ENCODE measurements at regions not wholly inside any gene's neighbourhood (a gene's known extent, or its start where the extent isn't known, plus 50 kb on each side); places are given as distances from the start of the nearest gene placed in this dataset.

- TF ChIP-seq CTCFL (IDR thresholded peaks at IDR 0.05; ENCODE audit: borderline replicate concordance, insufficient read depth, low read depth, low read length, poor library complexity, severe bottlenecking): no peak
- no peak for TF ChIP-seq AFF1 (IDR thresholded peaks at IDR 0.05; ENCODE audit: low read depth in 1 of 2, partially characterized antibody in 2 of 2)
Measured at GRCh38 chr9:93865716-93866115, 89.4 kb downstream of the BARX1 start (continued).

DNA sequence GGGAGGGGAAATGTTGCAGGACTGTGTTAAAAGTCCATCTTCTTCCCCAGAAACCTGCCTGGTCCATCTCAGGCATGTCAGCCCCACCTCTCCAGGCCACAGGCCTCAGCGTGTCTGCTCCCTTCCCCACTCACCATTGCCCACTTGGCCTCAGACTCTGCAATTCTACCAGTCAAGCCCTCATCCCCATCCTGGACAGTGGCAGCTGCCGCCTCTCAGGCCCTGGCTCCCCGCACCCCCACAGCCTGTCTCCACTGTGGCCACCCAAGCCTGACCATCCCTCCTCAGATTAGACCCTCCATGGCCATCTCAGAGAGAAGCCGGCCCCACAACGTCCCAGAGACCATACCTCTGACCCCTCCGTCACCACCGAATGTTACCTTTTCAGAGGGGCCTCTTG is 89.9 kb downstream of the BARX1 start:
- Histone ChIP-seq H3K9me3 (replicated peaks; ENCODE audit: control insufficient read depth, insufficient read depth, low read depth, low read length) (no peaks in the 10 kb centered on the region), H3K36me3 (ENCODE audit: control insufficient read depth, insufficient read depth, low read length) (no peaks in the 10 kb centered on the region), H3K4me3 (no peak overlapping the region), H3K9ac (ENCODE audit: insufficient read depth in 1 of 2, low read depth in 2 of 2, low read length in 2 of 2) (no peak overlapping the region), H3K27me3 (ENCODE audit: control insufficient read depth in 2 of 2, insufficient read depth in 2 of 2, low read length in 2 of 2) (peaks cover 4 to 49% of the 10 kb centered on the region in 2 experiments), H2AFZ (ENCODE audit: low read depth, low read length) (no peak overlapping the region), H3K4me2 (ENCODE audit: insufficient read depth, low read length) (no peak overlapping the region), H4K20me1 (replicated peaks; ENCODE audit: control insufficient read depth, insufficient read depth, low read length) (no peaks in the 10 kb centered on the region), H3K9me1 (ENCODE audit: control insufficient read depth, insufficient read depth, low read length) (peaks cover 3% of the 10 kb centered on the region), H3K4me1 (replicated peaks in 1 of 2; ENCODE audit: control insufficient read depth in 2 of 2, insufficient read depth in 2 of 2, low read length in 2 of 2) (peaks cover 0 to 7% of the 10 kb centered on the region in 2 experiments; a peak in 2 of 5 replicates), H3K79me2 (ENCODE audit: control insufficient read depth, insufficient read depth, low read length) (no peaks in the 10 kb centered on the region), H3K27ac (ENCODE audit: extremely low read depth, low read depth, low read length) (no peak overlapping the region)
- ATAC-seq (no peak), FAIRE-seq (no peak), DNase-seq (ENCODE audit: extremely low read depth in 1 of 4, low spot score in 3 of 4) (no peak)
- CTCF ChIA-PET (ENCODE audit: low intra/inter-chr PET ratio): no interaction called here
- in situ Hi-C loops (cut with MboI): no loop called here
- POLR2A ChIA-PET: interaction anchor here (0.6 kb wide), 2 partner anchors 45 to 658 kb away, joined by 3 to 4 read pairs; no protein-coding TSS in a partner anchor
- 0% methylated on average over 7 of the region's 7 CpGs for WGBS (ENCODE audit: insufficient coverage, low coverage, missing lambda C conversion rate)
- BruUV-seq (replicated peaks): no TSS peak
- intact Hi-C loops (cut with micrococcal nuclease): no loop called here
- TF ChIP-seq, protein P1, sequence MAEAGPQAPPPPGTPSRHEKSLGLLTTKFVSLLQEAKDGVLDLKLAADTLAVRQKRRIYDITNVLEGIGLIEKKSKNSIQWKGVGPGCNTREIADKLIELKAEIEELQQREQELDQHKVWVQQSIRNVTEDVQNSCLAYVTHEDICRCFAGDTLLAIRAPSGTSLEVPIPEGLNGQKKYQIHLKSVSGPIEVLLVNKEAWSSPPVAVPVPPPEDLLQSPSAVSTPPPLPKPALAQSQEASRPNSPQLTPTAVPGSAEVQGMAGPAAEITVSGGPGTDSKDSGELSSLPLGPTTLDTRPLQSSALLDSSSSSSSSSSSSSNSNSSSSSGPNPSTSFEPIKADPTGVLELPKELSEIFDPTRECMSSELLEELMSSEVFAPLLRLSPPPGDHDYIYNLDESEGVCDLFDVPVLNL (CRISPR knock-in tag; IDR thresholded peaks at IDR 0.05; ENCODE audit: low read depth): no peak
- TF ChIP-seq, protein P2, sequence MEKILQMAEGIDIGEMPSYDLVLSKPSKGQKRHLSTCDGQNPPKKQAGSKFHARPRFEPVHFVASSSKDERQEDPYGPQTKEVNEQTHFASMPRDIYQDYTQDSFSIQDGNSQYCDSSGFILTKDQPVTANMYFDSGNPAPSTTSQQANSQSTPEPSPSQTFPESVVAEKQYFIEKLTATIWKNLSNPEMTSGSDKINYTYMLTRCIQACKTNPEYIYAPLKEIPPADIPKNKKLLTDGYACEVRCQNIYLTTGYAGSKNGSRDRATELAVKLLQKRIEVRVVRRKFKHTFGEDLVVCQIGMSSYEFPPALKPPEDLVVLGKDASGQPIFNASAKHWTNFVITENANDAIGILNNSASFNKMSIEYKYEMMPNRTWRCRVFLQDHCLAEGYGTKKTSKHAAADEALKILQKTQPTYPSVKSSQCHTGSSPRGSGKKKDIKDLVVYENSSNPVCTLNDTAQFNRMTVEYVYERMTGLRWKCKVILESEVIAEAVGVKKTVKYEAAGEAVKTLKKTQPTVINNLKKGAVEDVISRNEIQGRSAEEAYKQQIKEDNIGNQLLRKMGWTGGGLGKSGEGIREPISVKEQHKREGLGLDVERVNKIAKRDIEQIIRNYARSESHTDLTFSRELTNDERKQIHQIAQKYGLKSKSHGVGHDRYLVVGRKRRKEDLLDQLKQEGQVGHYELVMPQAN (IDR thresholded peaks at IDR 0.05; ENCODE audit: borderline replicate concordance): no peak
- TF ChIP-seq, protein P3, sequence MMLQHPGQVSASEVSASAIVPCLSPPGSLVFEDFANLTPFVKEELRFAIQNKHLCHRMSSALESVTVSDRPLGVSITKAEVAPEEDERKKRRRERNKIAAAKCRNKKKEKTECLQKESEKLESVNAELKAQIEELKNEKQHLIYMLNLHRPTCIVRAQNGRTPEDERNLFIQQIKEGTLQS (IDR thresholded peaks at IDR 0.05): no peak
- TF ChIP-seq, protein P3 (CRISPR knock-in tag; conservative IDR thresholded peaks at IDR 0.05): no peak
